ENCODE measurements at regions not wholly inside any gene's neighbourhood (a gene's known extent, or its start where the extent isn't known, plus 50 kb on each side); places are given as distances from the start of the nearest gene placed in this dataset.

DNA sequence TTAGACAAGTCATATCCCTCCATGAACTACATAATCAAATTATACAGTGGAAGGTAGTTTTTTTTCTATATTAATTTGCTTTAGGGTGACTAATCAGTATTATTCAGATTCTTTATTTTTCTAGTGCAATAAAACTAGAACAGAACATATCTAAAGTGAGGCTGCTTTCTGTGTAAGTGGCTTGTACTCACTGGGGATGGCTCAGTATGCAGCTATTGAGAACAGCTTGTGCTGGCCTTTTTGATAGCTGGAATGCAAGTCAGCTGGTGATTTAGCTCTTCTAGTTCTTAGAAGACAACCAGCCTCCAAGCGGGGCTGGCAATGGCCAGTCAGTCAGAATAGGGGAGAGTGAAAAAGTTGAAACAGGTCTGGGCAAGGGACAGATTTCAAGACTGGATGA is 119.4 kb downstream of the BLID start:
- TF ChIP-seq POLR2A (IDR thresholded peaks at IDR 0.05) (no peak), POLR2AphosphoS5 (IDR thresholded peaks at IDR 0.05) (no peak)
- TF ChIP-seq, protein P1, sequence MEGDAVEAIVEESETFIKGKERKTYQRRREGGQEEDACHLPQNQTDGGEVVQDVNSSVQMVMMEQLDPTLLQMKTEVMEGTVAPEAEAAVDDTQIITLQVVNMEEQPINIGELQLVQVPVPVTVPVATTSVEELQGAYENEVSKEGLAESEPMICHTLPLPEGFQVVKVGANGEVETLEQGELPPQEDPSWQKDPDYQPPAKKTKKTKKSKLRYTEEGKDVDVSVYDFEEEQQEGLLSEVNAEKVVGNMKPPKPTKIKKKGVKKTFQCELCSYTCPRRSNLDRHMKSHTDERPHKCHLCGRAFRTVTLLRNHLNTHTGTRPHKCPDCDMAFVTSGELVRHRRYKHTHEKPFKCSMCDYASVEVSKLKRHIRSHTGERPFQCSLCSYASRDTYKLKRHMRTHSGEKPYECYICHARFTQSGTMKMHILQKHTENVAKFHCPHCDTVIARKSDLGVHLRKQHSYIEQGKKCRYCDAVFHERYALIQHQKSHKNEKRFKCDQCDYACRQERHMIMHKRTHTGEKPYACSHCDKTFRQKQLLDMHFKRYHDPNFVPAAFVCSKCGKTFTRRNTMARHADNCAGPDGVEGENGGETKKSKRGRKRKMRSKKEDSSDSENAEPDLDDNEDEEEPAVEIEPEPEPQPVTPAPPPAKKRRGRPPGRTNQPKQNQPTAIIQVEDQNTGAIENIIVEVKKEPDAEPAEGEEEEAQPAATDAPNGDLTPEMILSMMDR (IDR thresholded peaks at IDR 0.05): no peak

Measured in transverse colon (tissue), 4 donors.